ENCODE measurements at regions not wholly inside any gene's neighbourhood (a gene's known extent, or its start where the extent isn't known, plus 50 kb on each side); places are given as distances from the start of the nearest gene placed in this dataset.
A peak's percentile ranks its signal among the peaks of the same experiment; 100 is the strongest.

DNA sequence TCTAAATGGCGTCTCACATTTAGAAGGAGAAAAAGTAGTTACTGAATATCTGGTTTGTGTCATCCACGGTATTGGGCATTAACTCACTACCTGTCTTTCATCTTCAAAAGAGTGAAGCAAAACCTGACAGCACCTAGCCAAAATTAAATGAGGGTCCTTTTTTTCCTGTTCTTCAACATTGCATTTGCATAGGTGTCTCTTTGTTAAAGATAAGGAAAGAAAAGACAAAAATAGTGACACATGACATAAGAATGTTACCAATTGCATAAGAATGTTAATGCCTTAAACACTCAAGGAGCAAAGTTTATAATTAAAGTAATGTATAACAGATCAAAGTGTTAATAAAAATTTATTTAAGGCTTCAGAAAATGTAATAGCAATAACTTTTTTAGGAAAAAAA, 61.4 kb upstream of the MANEA start:
- DNase-seq (ENCODE audit: low read depth, low spot score), result no peak
- in situ Hi-C loops (cut with HindIII; ENCODE audit: low pct_unique_long_range_greater_than_20kb, low sequenced_read_pairs), result no loop called here

DNA sequence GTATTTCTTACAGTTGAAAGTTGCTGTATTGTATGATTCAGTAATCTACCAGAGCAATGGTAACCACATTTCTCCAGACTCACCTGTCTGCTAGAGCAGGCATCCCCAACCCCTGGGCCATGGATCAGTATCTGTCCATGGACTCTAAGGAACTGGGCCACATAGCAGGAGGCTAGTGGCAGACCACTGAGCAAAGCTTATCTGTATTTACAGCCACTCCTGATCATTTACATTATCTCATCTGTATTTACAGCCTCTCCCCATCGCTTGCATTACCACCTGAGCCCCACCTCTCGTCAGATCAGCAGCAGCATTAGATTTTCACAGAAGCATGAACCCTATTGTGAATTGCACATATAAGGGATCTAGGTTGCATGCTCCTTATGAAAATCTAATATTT, 60.3 kb upstream of the MANEA start:
- in situ Hi-C loops (cut with HindIII; ENCODE audit: low pct_unique_long_range_greater_than_20kb, low sequenced_read_pairs), result no loop called here

DNA sequence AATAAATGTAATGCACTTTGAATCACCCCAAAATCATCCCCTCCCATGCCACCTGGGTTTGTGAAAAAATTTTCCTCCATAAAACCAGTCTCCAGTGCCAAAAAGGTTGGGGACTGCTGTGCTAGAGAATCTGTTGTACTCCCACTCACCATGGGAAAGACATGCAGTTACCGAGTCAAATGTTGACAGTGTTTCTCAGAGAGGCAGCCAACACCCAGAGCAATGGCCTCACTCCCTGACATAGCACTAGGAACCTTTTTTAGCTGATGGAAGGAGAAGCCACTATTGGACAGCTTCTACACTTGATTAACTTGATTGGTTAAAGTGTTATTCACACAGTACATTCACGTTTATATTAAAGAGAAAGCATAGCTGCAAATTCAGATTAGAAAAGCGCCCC, 59.8 kb upstream of the MANEA start:
- DNase-seq (ENCODE audit: low read depth, low spot score), result no peak
- in situ Hi-C loops (cut with HindIII; ENCODE audit: low pct_unique_long_range_greater_than_20kb, low sequenced_read_pairs), result no loop called here

More for the DNA sequence above, 60.3 kb upstream of the MANEA start:
- DNase-seq (ENCODE audit: low read depth, low spot score), result no peak

DNA sequence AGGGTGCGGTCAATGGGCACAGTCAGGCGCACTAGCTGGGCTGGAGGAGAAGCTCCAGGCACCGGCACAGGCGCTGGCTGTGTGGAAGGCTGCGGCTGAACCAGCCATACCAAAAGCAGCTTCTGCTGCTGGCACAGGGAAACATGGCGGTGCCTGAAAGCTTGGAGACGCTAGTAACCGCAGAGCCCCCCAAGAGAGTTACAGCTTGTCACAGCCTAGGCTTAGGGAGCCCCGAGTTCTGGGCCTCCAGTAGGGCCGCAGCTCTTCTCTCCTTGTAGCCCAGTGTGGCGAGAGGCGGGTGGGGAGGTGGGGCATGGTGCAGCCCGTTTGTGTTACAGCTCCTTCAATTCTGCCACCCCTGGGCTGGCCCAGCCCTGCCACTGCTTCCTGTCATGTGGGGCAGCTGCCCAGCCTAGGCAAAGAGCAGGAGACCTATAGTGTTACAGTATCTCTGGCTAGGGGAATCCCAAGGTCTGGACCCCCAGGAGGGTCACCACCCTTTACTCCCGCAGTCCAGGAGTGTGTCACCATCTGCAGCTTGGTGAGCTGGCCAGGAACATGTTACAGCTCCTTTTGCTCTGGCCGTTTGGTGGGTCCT, 58.6 kb upstream of the MANEA start:
- in situ Hi-C loops (cut with HindIII; ENCODE audit: low pct_unique_long_range_greater_than_20kb, low sequenced_read_pairs), result no loop called here
- no peak for DNase-seq (ENCODE audit: low read depth, low spot score)

DNA sequence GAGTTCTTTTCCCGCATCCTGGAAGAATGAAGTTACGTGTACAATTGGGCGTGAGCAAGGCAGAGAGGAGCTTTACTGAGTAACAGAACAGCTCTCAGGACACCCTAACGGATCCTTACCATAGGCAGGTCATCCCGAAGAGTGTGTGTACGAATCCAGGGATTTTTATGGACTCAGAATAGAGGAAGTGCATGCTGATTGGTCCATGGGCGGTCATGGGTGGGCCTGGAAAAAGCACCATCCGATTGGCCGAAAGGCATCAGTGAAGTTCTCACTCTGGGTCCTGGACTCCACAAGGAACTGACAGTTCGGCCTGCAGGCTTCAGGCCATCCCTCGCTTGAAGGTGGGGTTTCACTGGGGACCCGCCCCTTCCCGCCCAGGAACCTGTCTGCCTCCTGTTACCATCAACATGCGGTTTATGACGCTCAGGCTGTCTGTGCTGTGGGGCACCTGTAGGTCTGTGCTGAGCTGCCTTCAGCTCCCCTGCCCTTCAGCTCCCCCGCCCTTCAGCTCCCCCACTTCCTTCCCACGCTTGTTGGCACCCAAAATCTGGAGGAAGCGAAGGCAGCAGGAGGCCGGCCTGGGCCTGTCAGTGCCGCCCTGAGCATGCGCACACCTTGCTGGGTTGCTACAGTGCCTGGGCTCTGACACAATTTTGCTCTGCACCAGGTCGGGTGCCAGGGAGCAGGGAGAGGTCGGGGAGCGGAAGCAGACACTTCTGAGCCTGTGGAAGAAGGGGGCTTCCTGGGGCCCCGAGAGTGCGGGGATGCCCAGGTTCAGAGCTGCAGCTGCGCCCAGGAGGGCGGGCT, 57.9 kb upstream of the MANEA start:
- peak; percentile 16 for DNase-seq (ENCODE audit: low read depth, low spot score)

DNA sequence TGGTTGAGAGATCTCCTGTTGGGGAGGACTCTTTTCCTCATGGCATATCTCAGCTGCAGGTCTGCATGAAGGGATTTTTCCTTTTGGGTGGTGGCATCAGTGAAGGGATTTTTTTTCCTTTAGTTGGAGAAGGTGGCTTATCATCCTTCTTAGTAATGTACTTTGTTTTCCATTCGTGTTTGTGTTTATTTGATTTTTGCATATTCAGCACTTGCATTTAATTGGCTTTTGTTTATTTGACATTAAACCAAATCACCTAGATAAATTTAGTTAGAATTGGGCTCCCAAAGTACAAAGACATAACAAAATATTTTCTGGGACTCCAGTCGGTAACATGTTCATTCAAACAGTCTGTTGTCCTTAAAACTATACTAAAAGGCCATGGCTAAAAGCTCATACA, 56.2 kb upstream of the MANEA start:
- DNase-seq (ENCODE audit: low read depth, low spot score), result no peak
- in situ Hi-C loops (cut with HindIII; ENCODE audit: low pct_unique_long_range_greater_than_20kb, low sequenced_read_pairs), result no loop called here

More for the DNA sequence above, 57.9 kb upstream of the MANEA start:
- in situ Hi-C loops (cut with HindIII; ENCODE audit: low pct_unique_long_range_greater_than_20kb, low sequenced_read_pairs), result no loop called here

Measured in SK-MEL-5 (cell line).